ENCODE measurements at regions not wholly inside any gene's neighbourhood (a gene's known extent, or its start where the extent isn't known, plus 50 kb on each side); places are given as distances from the start of the nearest gene placed in this dataset.

DNA sequence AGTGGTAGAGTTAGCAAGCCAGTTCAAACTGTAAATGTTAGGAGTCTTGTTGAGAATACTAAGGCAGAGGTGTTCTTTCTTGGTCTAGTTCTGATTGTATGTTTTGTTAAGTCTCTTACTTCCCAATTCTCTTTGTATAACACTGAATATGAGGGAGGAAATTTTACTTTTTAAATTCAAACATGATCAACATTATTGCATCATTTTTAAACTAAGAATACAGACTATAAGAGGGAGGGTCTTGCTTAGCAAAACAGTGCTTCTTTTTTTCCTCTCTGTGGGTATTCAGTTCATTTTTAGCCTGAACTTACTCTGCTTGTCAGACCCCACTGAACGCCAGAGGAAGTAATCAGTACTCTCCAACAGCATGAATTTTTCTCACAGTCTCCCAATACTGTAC is 198.0 kb downstream of the GABRG1 start:
- no peaks in the 10 kb centered on the region for H3K27me3 ChIP-seq (ENCODE audit: insufficient read depth in 3 of 3, low read length in 2 of 3)
- no peaks in the 10 kb centered on the region for H3K9me3 ChIP-seq
- 65 to 81% (median 76%) methylated on average over 1 of the region's 1 CpG for WGBS, 3 donors
- ATAC-seq (no peak), DNase-seq (no peak)
- H3K4me1 ChIP-seq, result no peaks in the 10 kb centered on the region
- no peak overlapping the region for H3K4me3 ChIP-seq
- intact Hi-C loops (cut with DNase I), result no loop called here
- no peak overlapping the region for H3K27ac ChIP-seq
- H3K36me3 ChIP-seq (ENCODE audit: insufficient read depth in 1 of 2, low read depth in 1 of 2), result no peaks in the 10 kb centered on the region
- TF ChIP-seq, protein P1, sequence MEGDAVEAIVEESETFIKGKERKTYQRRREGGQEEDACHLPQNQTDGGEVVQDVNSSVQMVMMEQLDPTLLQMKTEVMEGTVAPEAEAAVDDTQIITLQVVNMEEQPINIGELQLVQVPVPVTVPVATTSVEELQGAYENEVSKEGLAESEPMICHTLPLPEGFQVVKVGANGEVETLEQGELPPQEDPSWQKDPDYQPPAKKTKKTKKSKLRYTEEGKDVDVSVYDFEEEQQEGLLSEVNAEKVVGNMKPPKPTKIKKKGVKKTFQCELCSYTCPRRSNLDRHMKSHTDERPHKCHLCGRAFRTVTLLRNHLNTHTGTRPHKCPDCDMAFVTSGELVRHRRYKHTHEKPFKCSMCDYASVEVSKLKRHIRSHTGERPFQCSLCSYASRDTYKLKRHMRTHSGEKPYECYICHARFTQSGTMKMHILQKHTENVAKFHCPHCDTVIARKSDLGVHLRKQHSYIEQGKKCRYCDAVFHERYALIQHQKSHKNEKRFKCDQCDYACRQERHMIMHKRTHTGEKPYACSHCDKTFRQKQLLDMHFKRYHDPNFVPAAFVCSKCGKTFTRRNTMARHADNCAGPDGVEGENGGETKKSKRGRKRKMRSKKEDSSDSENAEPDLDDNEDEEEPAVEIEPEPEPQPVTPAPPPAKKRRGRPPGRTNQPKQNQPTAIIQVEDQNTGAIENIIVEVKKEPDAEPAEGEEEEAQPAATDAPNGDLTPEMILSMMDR (IDR thresholded peaks at IDR 0.05), result no peak

DNA sequence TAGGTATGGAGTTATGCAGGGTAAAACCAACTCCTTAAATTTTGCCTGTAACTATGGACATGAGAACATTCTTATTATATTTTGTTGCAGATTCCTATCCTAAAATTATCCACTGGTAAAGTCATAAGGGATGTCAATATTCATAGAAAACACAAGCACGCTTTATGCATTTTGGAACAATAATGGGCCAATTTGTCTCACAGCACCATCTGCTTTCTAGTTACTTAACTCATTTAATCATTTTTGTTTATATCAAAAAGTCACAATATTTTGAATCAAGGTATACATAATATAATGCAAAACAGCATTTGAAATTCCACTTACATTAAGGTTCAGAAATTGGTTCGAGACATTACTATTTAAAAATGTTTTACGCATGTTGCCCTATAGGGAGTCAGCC is 203.0 kb downstream of the GABRG1 start:
- intact Hi-C loops (cut with DNase I), result no loop called here
- WGBS, 3 donors, result 85 to 93% (median 90%) methylated on average over 3 of the region's 3 CpGs

DNA sequence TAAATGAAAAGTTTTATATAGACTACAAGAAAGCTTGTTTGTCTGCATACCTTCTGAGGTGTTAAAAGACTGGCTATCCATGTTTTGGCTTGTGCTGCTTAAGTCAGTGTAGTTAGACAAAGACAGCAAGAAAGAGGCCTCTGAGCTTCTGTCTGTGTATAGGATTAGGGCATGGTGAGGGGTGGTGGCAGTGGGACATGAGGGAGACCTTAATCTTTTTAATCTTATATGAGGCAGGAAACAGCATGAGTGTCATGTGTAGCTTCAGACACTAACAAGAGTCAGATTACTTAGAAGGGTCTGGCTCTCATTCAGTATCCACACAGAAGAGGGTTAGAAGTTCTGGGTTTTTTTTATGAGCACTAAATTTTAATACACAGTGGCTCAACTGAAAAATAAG is 213.3 kb downstream of the GABRG1 start:
- intact Hi-C loops (cut with DNase I), result no loop called here
- ATAC-seq (no peak), DNase-seq (no peak)
- no peaks in the 10 kb centered on the region for H3K36me3 ChIP-seq (ENCODE audit: insufficient read depth in 1 of 2, low read depth in 1 of 2)
- no peak overlapping the region for H3K4me3 ChIP-seq
- TF ChIP-seq, protein P1 (IDR thresholded peaks at IDR 0.05), result no peak
- no peak overlapping the region for H3K27ac ChIP-seq
- no peaks in the 10 kb centered on the region for H3K4me1 ChIP-seq
- no peaks in the 10 kb centered on the region for H3K27me3 ChIP-seq (ENCODE audit: insufficient read depth in 3 of 3, low read length in 2 of 3)
- H3K9me3 ChIP-seq, result peaks cover 5% of the 10 kb centered on the region

More for the DNA sequence above, 203.0 kb downstream of the GABRG1 start:
- H3K4me3 ChIP-seq, result no peak overlapping the region
- TF ChIP-seq, protein P1 (IDR thresholded peaks at IDR 0.05), result no peak
- no peaks in the 10 kb centered on the region for H3K36me3 ChIP-seq (ENCODE audit: insufficient read depth in 1 of 2, low read depth in 1 of 2)
- no peak for ATAC-seq
- H3K9me3 ChIP-seq, result no peaks in the 10 kb centered on the region
- H3K27ac ChIP-seq, result no peak overlapping the region
- no peaks in the 10 kb centered on the region for H3K4me1 ChIP-seq
- DNase-seq, result no peak
- no peaks in the 10 kb centered on the region for H3K27me3 ChIP-seq (ENCODE audit: insufficient read depth in 3 of 3, low read length in 2 of 3)

DNA sequence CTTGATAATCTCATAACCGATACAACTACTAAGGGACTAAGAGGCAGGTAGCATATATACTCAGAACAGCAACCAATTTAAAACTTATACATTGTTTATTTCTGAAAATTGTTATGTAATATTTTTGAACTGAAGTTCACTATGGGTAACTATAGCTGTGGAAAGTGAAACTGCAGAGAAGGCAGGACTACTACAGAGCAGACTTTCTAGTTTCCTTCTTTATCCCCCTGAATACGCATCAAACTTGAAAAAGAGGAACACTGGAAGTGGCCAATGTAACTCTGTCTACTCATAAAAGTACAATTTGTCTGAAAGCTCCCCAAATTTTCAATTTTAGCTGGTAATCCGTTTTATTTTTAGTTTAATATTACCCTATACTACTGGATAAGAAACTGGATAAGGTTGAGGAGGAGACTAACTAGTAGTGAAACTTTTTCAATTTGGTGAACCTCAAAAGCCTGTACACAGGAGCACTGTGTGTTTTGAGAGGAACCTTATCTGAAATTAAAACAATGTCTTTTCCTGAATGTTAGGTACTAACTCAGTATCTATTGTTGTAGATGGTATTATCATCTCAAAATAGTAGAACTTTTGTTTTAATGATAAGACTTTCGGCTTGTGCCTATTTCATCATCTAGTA is 225.8 kb downstream of the GABRG1 start:
- Histone ChIP-seq H3K4me3 (no peak overlapping the region), H3K36me3 (ENCODE audit: insufficient read depth in 1 of 2, low read depth in 1 of 2) (no peaks in the 10 kb centered on the region), H3K9me3 (no peaks in the 10 kb centered on the region), H3K27me3 (ENCODE audit: insufficient read depth in 3 of 3, low read length in 2 of 3) (no peaks in the 10 kb centered on the region), H3K4me1 (no peaks in the 10 kb centered on the region), H3K27ac (no peak overlapping the region)
- intact Hi-C loops (cut with DNase I), result no loop called here
- WGBS, 3 donors, result 73 to 79% (median 73%) methylated on average over 4 of the region's 4 CpGs
- ATAC-seq, result no peak
- TF ChIP-seq, protein P1 (IDR thresholded peaks at IDR 0.05), result no peak
- DNase-seq, result no peak

DNA sequence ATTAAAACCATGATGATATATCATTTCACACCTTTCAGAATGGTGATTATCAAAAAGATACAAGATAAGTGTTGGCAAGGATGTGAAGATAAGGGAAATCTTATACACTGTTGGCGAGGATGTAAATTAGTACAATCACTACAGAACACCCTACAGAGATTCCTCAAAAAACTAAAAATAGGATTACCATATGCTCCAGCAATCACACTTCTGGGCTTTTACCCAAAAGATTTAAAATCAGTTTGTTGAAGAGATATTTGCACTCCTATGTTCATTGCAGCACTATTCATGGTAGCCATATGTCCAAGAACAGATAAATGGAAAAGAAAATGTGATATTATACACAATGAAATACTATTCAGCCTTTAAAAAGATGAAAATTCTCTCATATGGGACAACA is 240.4 kb downstream of the GABRG1 start:
- Histone ChIP-seq H3K4me1 (no peaks in the 10 kb centered on the region), H3K27me3 (ENCODE audit: insufficient read depth in 3 of 3, low read length in 2 of 3) (no peaks in the 10 kb centered on the region), H3K27ac (no peak overlapping the region), H3K4me3 (no peak overlapping the region), H3K36me3 (ENCODE audit: insufficient read depth in 1 of 2, low read depth in 1 of 2) (no peaks in the 10 kb centered on the region), H3K9me3 (peaks cover 17% of the 10 kb centered on the region)
- no peak for ATAC-seq
- WGBS, 3 donors, result 78 to 87% (median 86%) methylated on average over 1 of the region's 1 CpG
- intact Hi-C loops (cut with DNase I), result no loop called here
- DNase-seq, result no peak
- TF ChIP-seq, protein P1 (IDR thresholded peaks at IDR 0.05), result no peak
